ENCODE measurements at regions not wholly inside any gene's neighbourhood (a gene's known extent, or its start where the extent isn't known, plus 50 kb on each side); places are given as distances from the start of the nearest gene placed in this dataset.

DNA sequence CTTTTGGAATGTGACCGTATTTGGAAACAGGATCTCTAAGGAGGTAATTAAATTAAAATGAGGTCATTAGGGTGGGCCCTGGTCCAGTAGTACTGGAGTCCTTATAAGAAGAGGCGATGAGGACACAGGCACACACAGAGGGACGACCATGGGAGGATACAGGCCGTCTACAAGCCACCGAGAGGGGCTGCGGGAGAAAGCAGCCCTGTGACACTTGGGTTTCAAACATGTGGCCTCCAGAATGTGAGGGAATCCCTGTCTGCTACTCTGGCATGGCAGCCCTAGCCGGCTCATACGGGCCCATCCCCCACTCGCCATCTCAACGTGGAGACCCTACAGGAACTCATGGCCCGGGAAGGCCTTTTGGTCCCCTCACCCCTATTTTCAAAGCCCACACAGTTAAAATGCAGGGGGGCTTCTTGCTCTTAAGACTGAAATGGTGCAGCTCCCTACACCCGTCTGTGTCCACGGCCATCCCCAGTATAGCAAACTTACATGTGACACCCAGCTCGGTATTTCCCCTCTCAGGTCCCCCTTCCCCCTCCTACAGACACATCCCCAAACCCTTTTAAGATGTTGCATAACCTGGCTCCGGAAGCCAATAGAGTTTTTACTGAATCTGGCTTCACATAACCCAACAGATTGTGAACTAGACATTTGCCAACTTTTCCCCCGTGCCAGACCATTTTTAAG lies 124.1 kb upstream of the TBL1X start:
- peak overlapping the region; percentile 84 for H3K4me3 Mint-ChIP-seq
- ChIA-PET CTCF (interaction anchor here (0.6 to 2.0 kb wide), 4 partner anchors 27 to 601 kb away, joined by 3 to 28 read pairs (median 6); no protein-coding TSS in a partner anchor), POLR2A (interaction anchor here (1.1 kb wide), 1 partner anchor 122 kb away, joined by 5 read pairs; no protein-coding TSS in a partner anchor)
- Histone ChIP-seq H3K4me3 (ENCODE audit: control extremely low read depth in 1 of 5, extremely low read depth in 1 of 5, insufficient read depth in 1 of 5, low read depth in 2 of 5, low read length in 4 of 5) (peak overlapping the region; percentile 30 to 71 (median 47)), H3K9ac (ENCODE audit: low read length) (peak overlapping the region; percentile 60), H3K4me1 (ENCODE audit: control insufficient read depth in 2 of 2, insufficient read depth in 2 of 2, low read length in 2 of 2) (peaks cover 29 to 33% of the 10 kb centered on the region in 2 donors), H3K79me2 (ENCODE audit: control insufficient read depth, insufficient read depth, low read length) (no peaks in the 10 kb centered on the region), H3K4me2 (replicated peaks; ENCODE audit: low read depth, low read length, poor library complexity, severe bottlenecking) (peak overlapping the region; percentile 82), H4K20me1 (ENCODE audit: control insufficient read depth, insufficient read depth, low read length, poor library complexity, severe bottlenecking) (no peaks in the 10 kb centered on the region), H3K27ac (ENCODE audit: low read length in 2 of 2) (peak overlapping the region; percentile 83 to 93), H2AFZ (ENCODE audit: insufficient read depth, low read depth, low read length, poor library complexity, severe bottlenecking) (peak overlapping the region; percentile 41), H3K27me3 (replicated peaks in 1 of 4; ENCODE audit: control extremely low read depth in 1 of 4, control insufficient read depth in 3 of 4, insufficient read depth in 4 of 4, low read length in 3 of 4) (no peaks in the 10 kb centered on the region), H3K36me3 (replicated peaks in 1 of 2; ENCODE audit: control extremely low read depth in 1 of 2, control insufficient read depth in 1 of 2, extremely low read depth in 1 of 2, insufficient read depth in 2 of 2, low read length in 1 of 2) (no peaks in the 10 kb centered on the region), H3K9me3 (ENCODE audit: control extremely low read depth in 1 of 3, control insufficient read depth in 2 of 3, insufficient read depth in 1 of 3, low read length in 2 of 3) (no peaks in the 10 kb centered on the region)
- peak; percentile 48 for ATAC-seq (ENCODE audit: low read depth)
- peaks cover 30% of the 10 kb centered on the region for H3K4me1 Mint-ChIP-seq
- peak; percentile 67 for DNase-seq
- TF ChIP-seq, protein P1, sequence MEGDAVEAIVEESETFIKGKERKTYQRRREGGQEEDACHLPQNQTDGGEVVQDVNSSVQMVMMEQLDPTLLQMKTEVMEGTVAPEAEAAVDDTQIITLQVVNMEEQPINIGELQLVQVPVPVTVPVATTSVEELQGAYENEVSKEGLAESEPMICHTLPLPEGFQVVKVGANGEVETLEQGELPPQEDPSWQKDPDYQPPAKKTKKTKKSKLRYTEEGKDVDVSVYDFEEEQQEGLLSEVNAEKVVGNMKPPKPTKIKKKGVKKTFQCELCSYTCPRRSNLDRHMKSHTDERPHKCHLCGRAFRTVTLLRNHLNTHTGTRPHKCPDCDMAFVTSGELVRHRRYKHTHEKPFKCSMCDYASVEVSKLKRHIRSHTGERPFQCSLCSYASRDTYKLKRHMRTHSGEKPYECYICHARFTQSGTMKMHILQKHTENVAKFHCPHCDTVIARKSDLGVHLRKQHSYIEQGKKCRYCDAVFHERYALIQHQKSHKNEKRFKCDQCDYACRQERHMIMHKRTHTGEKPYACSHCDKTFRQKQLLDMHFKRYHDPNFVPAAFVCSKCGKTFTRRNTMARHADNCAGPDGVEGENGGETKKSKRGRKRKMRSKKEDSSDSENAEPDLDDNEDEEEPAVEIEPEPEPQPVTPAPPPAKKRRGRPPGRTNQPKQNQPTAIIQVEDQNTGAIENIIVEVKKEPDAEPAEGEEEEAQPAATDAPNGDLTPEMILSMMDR (IDR thresholded peaks at IDR 0.05) = no peak
- TF ChIP-seq EZH2 (IDR thresholded peaks at IDR 0.05; ENCODE audit: borderline replicate concordance, insufficient read depth, low read depth, low read length, poor library complexity, severe bottlenecking) = no peak
- WGBS (ENCODE audit: insufficient coverage) = 42% methylated on average over 8 of the region's 16 CpGs
- no peaks in the 10 kb centered on the region for H3K27me3 Mint-ChIP-seq
- intact Hi-C loops (cut with micrococcal nuclease) = loop anchor here (1.0 to 10.0 kb wide), 6 partner anchors 12 to 777 kb away; no protein-coding TSS in a partner anchor
- H3K9me3 Mint-ChIP-seq (ENCODE audit: insufficient read depth) = no peaks in the 10 kb centered on the region
- H3K27ac Mint-ChIP-seq = peak overlapping the region; percentile 92

Measured in B cell (primary cell).